ENCODE measurements at regions not wholly inside any gene's neighbourhood (a gene's known extent, or its start where the extent isn't known, plus 50 kb on each side); places are given as distances from the start of the nearest gene placed in this dataset.
"Not testable (repeated sequence)": the region's sequence is repeated elsewhere in the genome, so short reads cannot be mapped to it uniquely, and the experiment has no call there.

- not testable (repeated sequence) for H3K36me3 Mint-ChIP-seq (ENCODE audit: unreplicated experiment); H3K27ac Mint-ChIP-seq (ENCODE audit: unreplicated experiment); DNase-seq; H3K4me3 Mint-ChIP-seq (ENCODE audit: unreplicated experiment); H3K27me3 Mint-ChIP-seq (ENCODE audit: unreplicated experiment); H3K4me1 Mint-ChIP-seq (ENCODE audit: low read depth, unreplicated experiment)
- peaks cover 20% of the 10 kb centered on the region for H3K9me3 Mint-ChIP-seq (ENCODE audit: unreplicated experiment)
Measured at GRCh38 chr4:49138818-49139217, 152.7 kb downstream of the CWH43 start.

GRCh38 chr4:49139513-49139912 lies 153.4 kb downstream of the CWH43 start:
- Mint-ChIP-seq H3K27me3 (ENCODE audit: unreplicated experiment) (peaks cover 13% of the 10 kb centered on the region), H3K9me3 (ENCODE audit: unreplicated experiment) (peaks cover 27% of the 10 kb centered on the region)
- not testable (repeated sequence) for H3K4me1 Mint-ChIP-seq (ENCODE audit: low read depth, unreplicated experiment); H3K36me3 Mint-ChIP-seq (ENCODE audit: unreplicated experiment); H3K4me3 Mint-ChIP-seq (ENCODE audit: unreplicated experiment); DNase-seq; H3K27ac Mint-ChIP-seq (ENCODE audit: unreplicated experiment)

- not testable (repeated sequence) for H3K27ac Mint-ChIP-seq (ENCODE audit: unreplicated experiment); H3K4me3 Mint-ChIP-seq (ENCODE audit: unreplicated experiment); H3K36me3 Mint-ChIP-seq (ENCODE audit: unreplicated experiment); H3K4me1 Mint-ChIP-seq (ENCODE audit: low read depth, unreplicated experiment)
- peaks cover 32% of the 10 kb centered on the region for H3K9me3 Mint-ChIP-seq (ENCODE audit: unreplicated experiment)
- peak; percentile 19 for DNase-seq
- peaks cover 14% of the 10 kb centered on the region for H3K27me3 Mint-ChIP-seq (ENCODE audit: unreplicated experiment)
Measured at GRCh38 chr4:49140351-49140750, 154.3 kb downstream of the CWH43 start.

GRCh38 chr4:49141955-49142354 lies 155.9 kb downstream of the CWH43 start:
- Mint-ChIP-seq H3K27me3 (ENCODE audit: unreplicated experiment) (peaks cover 16% of the 10 kb centered on the region), H3K9me3 (ENCODE audit: unreplicated experiment) (peaks cover 36% of the 10 kb centered on the region)
- not testable (repeated sequence) for H3K27ac Mint-ChIP-seq (ENCODE audit: unreplicated experiment); H3K4me3 Mint-ChIP-seq (ENCODE audit: unreplicated experiment); H3K4me1 Mint-ChIP-seq (ENCODE audit: low read depth, unreplicated experiment); H3K36me3 Mint-ChIP-seq (ENCODE audit: unreplicated experiment); DNase-seq

- H3K27me3 Mint-ChIP-seq (ENCODE audit: unreplicated experiment), result peaks cover 30% of the 10 kb centered on the region
- DNase-seq; H3K27ac Mint-ChIP-seq (ENCODE audit: unreplicated experiment); H3K4me1 Mint-ChIP-seq (ENCODE audit: low read depth, unreplicated experiment); H3K4me3 Mint-ChIP-seq (ENCODE audit: unreplicated experiment): not testable (repeated sequence)
- H3K36me3 Mint-ChIP-seq (ENCODE audit: unreplicated experiment), result peaks cover 29% of the 10 kb centered on the region
- H3K9me3 Mint-ChIP-seq (ENCODE audit: unreplicated experiment), result peaks cover 54% of the 10 kb centered on the region
Measured at GRCh38 chr4:49147143-49147542, 161.1 kb downstream of the CWH43 start.

GRCh38 chr4:49147596-49147995 lies 161.5 kb downstream of the CWH43 start:
- peaks cover 30% of the 10 kb centered on the region for H3K27me3 Mint-ChIP-seq (ENCODE audit: unreplicated experiment)
- peaks cover 54% of the 10 kb centered on the region for H3K9me3 Mint-ChIP-seq (ENCODE audit: unreplicated experiment)
- not testable (repeated sequence) for H3K4me3 Mint-ChIP-seq (ENCODE audit: unreplicated experiment); H3K27ac Mint-ChIP-seq (ENCODE audit: unreplicated experiment); DNase-seq; H3K4me1 Mint-ChIP-seq (ENCODE audit: low read depth, unreplicated experiment)
- peaks cover 29% of the 10 kb centered on the region for H3K36me3 Mint-ChIP-seq (ENCODE audit: unreplicated experiment)

- Mint-ChIP-seq H3K9me3 (ENCODE audit: unreplicated experiment) (peaks cover 61% of the 10 kb centered on the region), H3K27ac (ENCODE audit: unreplicated experiment) (peak overlapping the region; percentile 3)
- DNase-seq, result not testable (repeated sequence)
Measured at GRCh38 chr4:49149006-49149975, 163.2 kb downstream of the CWH43 start.

GRCh38 chr4:49150351-49151083 lies 164.4 kb downstream of the CWH43 start:
- not testable (repeated sequence) for H3K27ac Mint-ChIP-seq (ENCODE audit: unreplicated experiment); DNase-seq; H3K4me1 Mint-ChIP-seq (ENCODE audit: low read depth, unreplicated experiment); H3K4me3 Mint-ChIP-seq (ENCODE audit: unreplicated experiment)
- peaks cover 45% of the 10 kb centered on the region for H3K36me3 Mint-ChIP-seq (ENCODE audit: unreplicated experiment)
- H3K9me3 Mint-ChIP-seq (ENCODE audit: unreplicated experiment), result peaks cover 65% of the 10 kb centered on the region
- peaks cover 37% of the 10 kb centered on the region for H3K27me3 Mint-ChIP-seq (ENCODE audit: unreplicated experiment)

More at GRCh38 chr4:49149006-49149975, 163.2 kb downstream of the CWH43 start:
- not testable (repeated sequence) for H3K4me3 Mint-ChIP-seq (ENCODE audit: unreplicated experiment); H3K4me1 Mint-ChIP-seq (ENCODE audit: low read depth, unreplicated experiment)
- Mint-ChIP-seq H3K36me3 (ENCODE audit: unreplicated experiment) (peaks cover 40% of the 10 kb centered on the region), H3K27me3 (ENCODE audit: unreplicated experiment) (peaks cover 39% of the 10 kb centered on the region)

GRCh38 chr4:49153011-49153410 lies 166.9 kb downstream of the CWH43 start:
- not testable (repeated sequence) for H3K27ac Mint-ChIP-seq (ENCODE audit: unreplicated experiment); DNase-seq

GRCh38 chr4:49154308-49155103 lies 168.4 kb downstream of the CWH43 start:
- not testable (repeated sequence) for H3K4me1 Mint-ChIP-seq (ENCODE audit: low read depth, unreplicated experiment); H3K27ac Mint-ChIP-seq (ENCODE audit: unreplicated experiment); DNase-seq; H3K4me3 Mint-ChIP-seq (ENCODE audit: unreplicated experiment)
- Mint-ChIP-seq H3K36me3 (ENCODE audit: unreplicated experiment) (peaks cover 49% of the 10 kb centered on the region), H3K9me3 (ENCODE audit: unreplicated experiment) (peaks cover 64% of the 10 kb centered on the region), H3K27me3 (ENCODE audit: unreplicated experiment) (peaks cover 32% of the 10 kb centered on the region)

More at GRCh38 chr4:49153011-49153410, 166.9 kb downstream of the CWH43 start:
- Mint-ChIP-seq H3K9me3 (ENCODE audit: unreplicated experiment) (peaks cover 69% of the 10 kb centered on the region), H3K27me3 (ENCODE audit: unreplicated experiment) (peaks cover 38% of the 10 kb centered on the region), H3K36me3 (ENCODE audit: unreplicated experiment) (peaks cover 52% of the 10 kb centered on the region)
- H3K4me1 Mint-ChIP-seq (ENCODE audit: low read depth, unreplicated experiment); H3K4me3 Mint-ChIP-seq (ENCODE audit: unreplicated experiment): not testable (repeated sequence)

GRCh38 chr4:49155270-49155669 lies 169.2 kb downstream of the CWH43 start:
- Mint-ChIP-seq H3K27me3 (ENCODE audit: unreplicated experiment) (peaks cover 28% of the 10 kb centered on the region), H3K36me3 (ENCODE audit: unreplicated experiment) (peaks cover 44% of the 10 kb centered on the region), H3K9me3 (ENCODE audit: unreplicated experiment) (peaks cover 58% of the 10 kb centered on the region)
- not testable (repeated sequence) for H3K4me3 Mint-ChIP-seq (ENCODE audit: unreplicated experiment); H3K4me1 Mint-ChIP-seq (ENCODE audit: low read depth, unreplicated experiment); H3K27ac Mint-ChIP-seq (ENCODE audit: unreplicated experiment); DNase-seq
